Kidney epithelial cell (primary cell): ENCODE measurements at regions not wholly inside any gene's neighbourhood (a gene's known extent, or its start where the extent isn't known, plus 50 kb on each side); places are given as distances from the start of the nearest gene placed in this dataset.

Experiments
- DNase-seq: peaks from one replicate; pipeline ENCODE4 v3.0.0-alpha.2; 2010; ENCODE audit warnings: low read depth
- H3K27me3 ChIP-seq: 2 replicates; pipeline ENCODE4 v1.6.0; 2011; ENCODE audit warnings: low read length; ENCODE audit not compliant: control insufficient read depth, insufficient read depth
- H3K36me3 ChIP-seq: 2 replicates; pipeline ENCODE4 v1.5.1; 2011; ENCODE audit warnings: low read length; ENCODE audit not compliant: control insufficient read depth, insufficient read depth
- H3K4me3 ChIP-seq: 2 replicates; pipeline ENCODE4 v1.5.1; 2011; ENCODE audit warnings: low read depth, mild to moderate bottlenecking, control low read depth, low read length
- TF ChIP-seq, protein P1 (sequence below): IDR thresholded peaks from 2 replicates; pipeline ENCODE4 v1.5.1; 2011; ENCODE audit warnings: mild to moderate bottlenecking, moderate library complexity, low read length, control low read depth, inconsistent platforms; ENCODE audit not compliant: insufficient read depth, poor library complexity, severe bottlenecking

DNA sequence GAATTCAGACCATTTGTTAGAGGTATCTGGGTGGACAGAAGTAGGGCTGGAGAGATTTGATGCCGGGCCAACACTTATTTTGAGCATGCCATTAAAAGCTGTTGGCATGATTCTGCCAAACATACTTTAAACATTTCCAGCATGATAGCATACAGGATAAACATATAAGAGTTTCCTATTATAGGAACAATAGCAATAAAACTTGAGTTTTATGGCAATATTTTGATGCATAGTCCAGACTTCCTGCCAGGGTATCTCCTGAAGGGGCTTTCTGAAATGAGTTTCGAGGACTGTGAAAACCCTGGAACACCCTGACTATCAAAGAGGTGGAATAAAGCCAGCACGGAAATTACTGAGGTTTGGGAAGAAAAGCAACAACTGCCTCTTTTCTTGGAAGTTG lies 1398.0 kb upstream of the NXPH2 start:
- H3K36me3 ChIP-seq = no peaks in the 10 kb centered on the region
- H3K4me3 ChIP-seq = no peak overlapping the region
- no peak for DNase-seq
- H3K27me3 ChIP-seq = no peaks in the 10 kb centered on the region
- TF ChIP-seq, protein P1, sequence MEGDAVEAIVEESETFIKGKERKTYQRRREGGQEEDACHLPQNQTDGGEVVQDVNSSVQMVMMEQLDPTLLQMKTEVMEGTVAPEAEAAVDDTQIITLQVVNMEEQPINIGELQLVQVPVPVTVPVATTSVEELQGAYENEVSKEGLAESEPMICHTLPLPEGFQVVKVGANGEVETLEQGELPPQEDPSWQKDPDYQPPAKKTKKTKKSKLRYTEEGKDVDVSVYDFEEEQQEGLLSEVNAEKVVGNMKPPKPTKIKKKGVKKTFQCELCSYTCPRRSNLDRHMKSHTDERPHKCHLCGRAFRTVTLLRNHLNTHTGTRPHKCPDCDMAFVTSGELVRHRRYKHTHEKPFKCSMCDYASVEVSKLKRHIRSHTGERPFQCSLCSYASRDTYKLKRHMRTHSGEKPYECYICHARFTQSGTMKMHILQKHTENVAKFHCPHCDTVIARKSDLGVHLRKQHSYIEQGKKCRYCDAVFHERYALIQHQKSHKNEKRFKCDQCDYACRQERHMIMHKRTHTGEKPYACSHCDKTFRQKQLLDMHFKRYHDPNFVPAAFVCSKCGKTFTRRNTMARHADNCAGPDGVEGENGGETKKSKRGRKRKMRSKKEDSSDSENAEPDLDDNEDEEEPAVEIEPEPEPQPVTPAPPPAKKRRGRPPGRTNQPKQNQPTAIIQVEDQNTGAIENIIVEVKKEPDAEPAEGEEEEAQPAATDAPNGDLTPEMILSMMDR = no peak

DNA sequence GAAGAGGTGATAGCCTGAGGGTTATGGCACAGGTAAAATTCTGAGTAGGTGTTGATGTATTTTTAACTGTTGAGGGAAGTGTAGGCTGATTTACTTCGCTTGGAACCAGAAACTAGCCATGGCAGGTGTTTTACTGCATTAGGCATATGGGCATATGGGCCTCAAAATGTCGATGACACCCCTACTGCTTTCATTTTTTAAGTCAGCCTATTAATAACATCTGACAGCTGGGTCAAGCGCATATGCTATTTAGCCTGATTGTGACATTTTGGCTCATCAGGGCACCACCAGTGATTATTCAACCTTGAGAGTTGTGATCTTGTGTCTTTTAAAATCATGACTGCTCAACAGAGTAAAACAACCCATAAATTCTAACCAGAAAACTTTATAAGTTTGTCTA lies 1396.9 kb upstream of the NXPH2 start:
- DNase-seq = no peak
- Histone ChIP-seq H3K36me3 (no peaks in the 10 kb centered on the region), H3K4me3 (no peak overlapping the region), H3K27me3 (no peaks in the 10 kb centered on the region)
- TF ChIP-seq, protein P1 = no peak

DNA sequence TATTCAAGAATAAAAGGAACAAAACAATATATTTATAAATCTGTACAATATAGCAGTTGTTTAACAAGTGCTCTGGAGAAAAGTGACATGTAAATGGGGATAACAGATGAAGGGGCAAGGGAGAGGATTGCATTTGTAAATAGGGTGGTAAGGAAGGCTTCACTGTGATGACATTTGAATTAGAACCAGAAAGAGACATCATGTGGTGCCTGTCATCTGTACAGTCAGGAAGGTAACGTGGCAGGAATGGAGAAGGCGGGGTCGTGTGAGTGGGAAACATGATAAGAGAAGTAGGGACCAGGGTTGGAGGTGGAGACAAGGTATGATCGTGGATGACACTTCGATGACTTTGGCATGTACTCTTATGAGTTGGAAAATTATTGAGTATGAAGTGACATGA lies 1393.6 kb upstream of the NXPH2 start:
- H3K27me3 ChIP-seq = no peaks in the 10 kb centered on the region
- DNase-seq = no peak
- no peak overlapping the region for H3K4me3 ChIP-seq
- TF ChIP-seq, protein P1 = no peak
- H3K36me3 ChIP-seq = no peaks in the 10 kb centered on the region

DNA sequence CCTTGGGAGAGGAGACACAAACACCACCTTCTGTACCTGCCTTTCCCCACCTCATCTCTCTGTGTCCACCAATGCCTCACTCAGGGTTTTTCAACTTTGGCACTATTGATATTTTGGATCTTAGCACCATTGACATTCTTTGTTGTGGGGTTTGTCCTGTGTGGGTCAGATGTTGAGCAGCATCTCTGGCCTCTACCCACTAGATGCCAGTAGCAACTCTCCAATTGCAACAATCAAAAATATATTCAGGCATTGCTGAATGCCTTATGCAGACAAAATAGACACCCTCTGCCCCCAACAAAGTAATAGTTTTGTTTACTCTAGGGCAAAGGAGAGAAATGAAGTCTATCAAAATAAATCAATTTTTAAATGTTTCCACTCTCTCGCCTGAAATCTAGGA lies 1384.3 kb upstream of the NXPH2 start:
- Histone ChIP-seq H3K4me3 (no peak overlapping the region), H3K27me3 (no peaks in the 10 kb centered on the region), H3K36me3 (no peaks in the 10 kb centered on the region)
- TF ChIP-seq, protein P1 = no peak
- no peak for DNase-seq

DNA sequence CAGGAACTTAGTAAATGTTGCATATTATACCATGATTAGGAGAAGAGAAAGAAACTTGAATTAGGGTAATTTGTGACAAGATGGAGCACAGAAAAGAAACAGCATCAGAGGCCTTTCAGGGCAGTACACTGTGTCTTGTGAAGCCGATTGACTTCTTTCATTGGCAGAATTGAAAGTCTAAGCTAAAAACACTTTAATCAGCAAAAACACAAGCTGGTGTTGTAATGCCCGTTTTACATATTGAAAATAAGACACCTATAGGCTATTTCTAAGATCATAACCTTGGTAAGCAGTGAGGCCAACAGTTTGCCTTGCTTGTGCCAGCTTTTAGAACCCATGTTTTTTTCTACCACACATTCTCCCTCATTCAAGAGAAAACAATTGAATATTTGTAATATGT lies 1378.1 kb upstream of the NXPH2 start:
- TF ChIP-seq, protein P1 = no peak
- Histone ChIP-seq H3K27me3 (no peaks in the 10 kb centered on the region), H3K36me3 (no peaks in the 10 kb centered on the region), H3K4me3 (no peak overlapping the region)
- no peak for DNase-seq

DNA sequence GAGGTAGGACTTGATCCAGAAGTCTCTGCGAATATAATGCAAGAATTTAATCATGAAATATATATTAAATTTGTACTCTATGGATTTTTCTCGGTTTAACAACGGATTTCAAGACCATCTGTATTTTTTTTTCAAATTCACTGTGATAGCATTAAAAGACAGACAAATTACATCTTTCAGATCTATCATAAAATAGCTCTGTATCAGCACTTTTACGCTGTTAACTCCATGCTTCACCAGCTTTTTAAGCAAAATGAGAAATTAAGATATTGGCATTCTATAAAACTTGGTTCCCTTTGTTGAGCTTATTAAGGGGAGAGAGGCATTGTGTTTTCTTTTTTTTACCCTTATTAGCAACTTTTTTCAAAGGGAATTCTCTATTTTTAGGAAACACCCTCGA lies 1377.6 kb upstream of the NXPH2 start:
- H3K36me3 ChIP-seq = no peaks in the 10 kb centered on the region
- no peak for DNase-seq
- no peaks in the 10 kb centered on the region for H3K27me3 ChIP-seq
- TF ChIP-seq, protein P1 = no peak
- no peak overlapping the region for H3K4me3 ChIP-seq
